ENCODE measurements at regions not wholly inside any gene's neighbourhood (a gene's known extent, or its start where the extent isn't known, plus 50 kb on each side); places are given as distances from the start of the nearest gene placed in this dataset.

DNA sequence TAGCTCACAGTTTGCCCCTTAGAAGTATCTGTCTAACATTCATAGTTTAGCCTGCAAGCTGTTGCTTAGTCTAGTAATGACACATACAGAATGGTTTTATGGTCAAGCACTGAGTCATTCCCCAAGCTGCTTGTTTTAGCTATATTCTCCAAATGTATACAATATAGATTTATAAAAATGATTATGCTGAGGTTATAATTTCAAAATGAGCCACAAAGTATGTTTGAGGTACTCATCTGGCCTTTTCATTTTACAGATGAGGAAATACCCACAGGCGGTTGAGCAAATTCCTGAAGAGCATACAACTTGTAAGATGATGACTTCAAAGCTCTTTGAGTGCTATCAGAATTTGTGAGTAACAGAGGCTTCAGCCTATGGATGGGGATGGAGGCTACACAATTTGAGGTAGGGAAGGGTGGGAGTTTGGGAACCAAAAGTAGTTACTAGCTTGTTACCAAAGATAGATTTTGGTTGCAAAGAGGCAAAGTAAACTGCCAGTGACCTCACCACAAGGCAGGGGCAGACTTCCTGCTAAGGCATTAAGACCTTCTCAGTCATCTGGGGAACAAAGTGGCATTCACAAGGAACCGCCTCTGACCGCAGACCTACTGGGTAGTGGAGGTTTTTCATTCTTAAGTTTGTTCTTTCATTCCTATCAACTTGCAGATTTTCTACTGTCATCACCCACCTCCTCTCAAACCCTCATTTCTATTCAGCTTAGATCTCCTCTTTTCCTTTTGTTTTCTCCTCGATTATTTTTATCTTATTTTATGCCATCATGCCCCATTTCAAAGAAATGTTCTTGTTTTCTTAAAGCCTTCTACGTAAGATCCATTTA lies 257.2 kb upstream of the NECTIN3 start:
- H3K36me3 ChIP-seq (ENCODE audit: control insufficient read depth in 4 of 4, insufficient read depth in 4 of 4, low read length in 3 of 4) = no peaks in the 10 kb centered on the region
- H3K9me3 ChIP-seq (ENCODE audit: control extremely low read depth in 1 of 5, control insufficient read depth in 4 of 5, insufficient read depth in 2 of 5, low read depth in 1 of 5, low read length in 4 of 5) = peaks cover 0 to 1% (median 0%) of the 10 kb centered on the region in 5 experiments
- ChIA-PET CTCF (interaction anchor here (1.2 kb wide), 1 partner anchor 14 kb away, joined by 4 read pairs; no protein-coding TSS in a partner anchor), POLR2A (no interaction called here)
- no peaks in the 10 kb centered on the region for H3K4me1 ChIP-seq (ENCODE audit: control extremely low read depth in 1 of 4, control insufficient read depth in 4 of 4, insufficient read depth in 4 of 4, low read length in 3 of 4)
- 96% methylated on average over 3 of the region's 5 CpGs for WGBS (ENCODE audit: insufficient coverage)
- no peak for DNase-seq
- no peak overlapping the region for H3K4me3 ChIP-seq (ENCODE audit: control insufficient read depth in 1 of 7, extremely low read depth in 1 of 7, insufficient read depth in 4 of 7, low read depth in 2 of 7, low read length in 6 of 7)
- no peaks in the 10 kb centered on the region for H3K27me3 ChIP-seq (replicated peaks in 2 of 5; ENCODE audit: control insufficient read depth in 4 of 5, insufficient read depth in 5 of 5, low read length in 4 of 5)
- H3K27ac ChIP-seq (ENCODE audit: insufficient read depth in 1 of 2, low read depth in 1 of 2, low read length in 2 of 2, poor library complexity in 1 of 2, severe bottlenecking in 2 of 2) = no peak overlapping the region

DNA sequence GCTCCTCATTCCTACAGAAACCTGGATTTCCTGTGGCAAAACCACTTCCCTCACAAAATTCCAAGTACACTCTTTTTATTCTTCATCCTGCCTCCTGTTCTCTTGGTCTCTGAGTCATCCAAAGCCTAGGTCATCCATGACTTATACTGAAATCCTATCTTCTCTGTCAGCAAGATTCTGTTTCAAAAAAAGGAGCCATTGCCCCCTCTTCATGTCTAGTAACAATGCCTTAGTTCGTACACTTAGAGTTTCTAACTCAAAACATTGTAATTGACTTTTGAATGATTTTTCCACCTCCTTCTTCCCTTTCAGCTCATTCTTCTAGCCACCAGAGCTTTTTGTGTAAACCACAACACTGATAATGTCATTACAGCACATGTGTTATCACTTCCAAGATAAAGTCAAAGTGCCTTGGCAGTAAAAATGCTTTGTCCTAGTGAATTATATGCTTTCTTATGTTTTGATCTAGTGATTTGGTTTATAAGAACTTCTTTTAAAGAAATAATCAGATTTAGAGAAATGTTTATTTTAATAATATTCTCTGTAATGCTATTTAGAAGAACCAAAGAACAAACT lies 256.5 kb upstream of the NECTIN3 start:
- Histone ChIP-seq H3K27ac (ENCODE audit: insufficient read depth in 1 of 2, low read depth in 1 of 2, low read length in 2 of 2, poor library complexity in 1 of 2, severe bottlenecking in 2 of 2) (no peak overlapping the region), H3K4me1 (ENCODE audit: control extremely low read depth in 1 of 4, control insufficient read depth in 4 of 4, insufficient read depth in 4 of 4, low read length in 3 of 4) (no peaks in the 10 kb centered on the region), H3K36me3 (ENCODE audit: control insufficient read depth in 4 of 4, insufficient read depth in 4 of 4, low read length in 3 of 4) (no peaks in the 10 kb centered on the region), H3K4me3 (ENCODE audit: control insufficient read depth in 1 of 7, extremely low read depth in 1 of 7, insufficient read depth in 4 of 7, low read depth in 2 of 7, low read length in 6 of 7) (no peak overlapping the region), H3K27me3 (replicated peaks in 2 of 5; ENCODE audit: control insufficient read depth in 4 of 5, insufficient read depth in 5 of 5, low read length in 4 of 5) (no peaks in the 10 kb centered on the region), H3K9me3 (ENCODE audit: control extremely low read depth in 1 of 5, control insufficient read depth in 4 of 5, insufficient read depth in 2 of 5, low read depth in 1 of 5, low read length in 4 of 5) (peaks cover 0 to 1% (median 0%) of the 10 kb centered on the region in 5 experiments)
- DNase-seq = no peak
- CTCF ChIA-PET = no interaction called here
- POLR2A ChIA-PET = no interaction called here
- WGBS (ENCODE audit: insufficient coverage) = 64% methylated on average over 1 of the region's 1 CpG

DNA sequence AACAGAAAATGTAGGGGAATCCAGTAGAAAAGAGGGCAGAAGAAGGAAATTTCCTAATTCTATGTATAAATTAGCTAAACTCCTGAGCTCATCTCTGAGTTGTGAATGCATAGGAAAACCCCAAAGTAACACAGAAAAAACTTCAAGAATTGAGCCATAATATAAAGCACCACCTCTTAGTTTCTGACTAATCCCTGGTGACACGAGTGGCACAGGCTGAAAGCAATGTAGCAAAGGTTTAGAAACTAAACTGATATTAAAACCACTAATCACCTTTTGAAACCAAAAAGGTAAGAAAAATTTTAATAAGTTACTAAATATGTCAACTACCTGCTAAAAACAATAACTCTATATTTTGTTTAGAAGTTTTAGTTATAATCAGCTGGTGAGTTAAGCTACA lies 255.6 kb upstream of the NECTIN3 start:
- Histone ChIP-seq H3K4me1 (ENCODE audit: control extremely low read depth in 1 of 4, control insufficient read depth in 4 of 4, insufficient read depth in 4 of 4, low read length in 3 of 4) (no peaks in the 10 kb centered on the region), H3K27ac (ENCODE audit: insufficient read depth in 1 of 2, low read depth in 1 of 2, low read length in 2 of 2, poor library complexity in 1 of 2, severe bottlenecking in 2 of 2) (no peak overlapping the region), H3K9me3 (ENCODE audit: control extremely low read depth in 1 of 5, control insufficient read depth in 4 of 5, insufficient read depth in 2 of 5, low read depth in 1 of 5, low read length in 4 of 5) (peaks cover 0 to 1% (median 0%) of the 10 kb centered on the region in 5 experiments), H3K27me3 (replicated peaks in 2 of 5; ENCODE audit: control insufficient read depth in 4 of 5, insufficient read depth in 5 of 5, low read length in 4 of 5) (no peaks in the 10 kb centered on the region), H3K36me3 (ENCODE audit: control insufficient read depth in 4 of 4, insufficient read depth in 4 of 4, low read length in 3 of 4) (no peaks in the 10 kb centered on the region), H3K4me3 (ENCODE audit: control insufficient read depth in 1 of 7, extremely low read depth in 1 of 7, insufficient read depth in 4 of 7, low read depth in 2 of 7, low read length in 6 of 7) (no peak overlapping the region)
- no peak for DNase-seq
- 100% methylated on average over 1 of the region's 1 CpG for WGBS (ENCODE audit: insufficient coverage)
- ChIA-PET CTCF (no interaction called here), POLR2A (no interaction called here)

DNA sequence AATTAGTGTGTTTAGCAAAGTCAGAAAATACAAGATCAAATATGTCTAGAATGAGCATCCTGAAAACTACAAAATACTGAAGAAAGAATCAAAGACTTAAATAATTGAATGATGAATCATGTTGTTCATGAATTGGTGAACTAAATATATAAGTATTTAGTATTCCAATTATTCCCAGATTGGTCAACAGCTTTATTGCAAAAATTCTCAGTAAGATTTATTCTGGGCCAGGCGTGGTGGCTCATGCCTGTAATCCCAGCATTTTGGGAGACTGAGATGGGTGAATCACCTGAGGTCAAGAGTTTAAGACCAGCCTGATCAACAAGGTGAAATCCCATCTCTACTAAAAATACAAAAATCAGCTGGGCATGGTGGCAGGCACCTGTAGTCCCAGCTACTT lies 250.0 kb upstream of the NECTIN3 start:
- H3K4me3 ChIP-seq (ENCODE audit: control insufficient read depth in 1 of 7, extremely low read depth in 1 of 7, insufficient read depth in 4 of 7, low read depth in 2 of 7, low read length in 6 of 7) = no peak overlapping the region
- no peak for DNase-seq
- H3K27me3 ChIP-seq (replicated peaks in 2 of 5; ENCODE audit: control insufficient read depth in 4 of 5, insufficient read depth in 5 of 5, low read length in 4 of 5) = no peaks in the 10 kb centered on the region
- WGBS (ENCODE audit: insufficient coverage) = no CpG with 5 or more reads among the region's 1 CpG
- H3K27ac ChIP-seq (ENCODE audit: insufficient read depth in 1 of 2, low read depth in 1 of 2, low read length in 2 of 2, poor library complexity in 1 of 2, severe bottlenecking in 2 of 2) = no peak overlapping the region
- no peaks in the 10 kb centered on the region for H3K36me3 ChIP-seq (ENCODE audit: control insufficient read depth in 4 of 4, insufficient read depth in 4 of 4, low read length in 3 of 4)
- H3K9me3 ChIP-seq (ENCODE audit: control extremely low read depth in 1 of 5, control insufficient read depth in 4 of 5, insufficient read depth in 2 of 5, low read depth in 1 of 5, low read length in 4 of 5) = no peaks in the 10 kb centered on the region
- no peaks in the 10 kb centered on the region for H3K4me1 ChIP-seq (ENCODE audit: control extremely low read depth in 1 of 4, control insufficient read depth in 4 of 4, insufficient read depth in 4 of 4, low read length in 3 of 4)
- CTCF ChIA-PET = no interaction called here
- POLR2A ChIA-PET = no interaction called here

DNA sequence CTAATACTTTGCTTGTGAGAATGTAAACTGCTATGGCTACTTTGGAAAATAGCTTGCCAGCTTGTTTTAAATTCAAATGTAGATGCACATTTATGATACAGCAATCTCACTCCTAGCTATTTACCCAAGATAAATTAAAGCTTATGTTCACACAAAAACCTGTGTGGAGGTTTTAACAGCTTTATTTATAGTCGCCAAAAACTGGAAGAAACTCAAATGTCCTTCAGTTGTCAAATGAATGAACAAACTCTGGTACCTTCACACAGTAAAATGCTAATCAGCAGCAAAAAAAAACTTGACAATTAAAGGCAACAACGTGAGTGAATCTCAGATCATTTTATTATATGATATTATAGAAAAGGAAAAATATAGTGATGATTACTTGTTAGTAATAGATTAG lies 248.6 kb upstream of the NECTIN3 start:
- ChIA-PET POLR2A (no interaction called here), CTCF (no interaction called here)
- H3K9me3 ChIP-seq (ENCODE audit: control extremely low read depth in 1 of 5, control insufficient read depth in 4 of 5, insufficient read depth in 2 of 5, low read depth in 1 of 5, low read length in 4 of 5) = no peaks in the 10 kb centered on the region
- no peak overlapping the region for H3K4me3 ChIP-seq (ENCODE audit: control insufficient read depth in 1 of 7, extremely low read depth in 1 of 7, insufficient read depth in 4 of 7, low read depth in 2 of 7, low read length in 6 of 7)
- no peak overlapping the region for H3K27ac ChIP-seq (ENCODE audit: insufficient read depth in 1 of 2, low read depth in 1 of 2, low read length in 2 of 2, poor library complexity in 1 of 2, severe bottlenecking in 2 of 2)
- no peaks in the 10 kb centered on the region for H3K36me3 ChIP-seq (ENCODE audit: control insufficient read depth in 4 of 4, insufficient read depth in 4 of 4, low read length in 3 of 4)
- H3K27me3 ChIP-seq (replicated peaks in 2 of 5; ENCODE audit: control insufficient read depth in 4 of 5, insufficient read depth in 5 of 5, low read length in 4 of 5) = no peaks in the 10 kb centered on the region
- WGBS (ENCODE audit: insufficient coverage) = no CpG with 5 or more reads among the region's 2 CpGs
- no peak for DNase-seq
- no peaks in the 10 kb centered on the region for H3K4me1 ChIP-seq (ENCODE audit: control extremely low read depth in 1 of 4, control insufficient read depth in 4 of 4, insufficient read depth in 4 of 4, low read length in 3 of 4)

GRCh38 chr3:110846971-110847370 lies 224.6 kb upstream of the NECTIN3 start:
- H3K27me3 ChIP-seq (replicated peaks in 2 of 5; ENCODE audit: control insufficient read depth in 4 of 5, insufficient read depth in 5 of 5, low read length in 4 of 5) = no peaks in the 10 kb centered on the region
- H3K36me3 ChIP-seq (ENCODE audit: control insufficient read depth in 4 of 4, insufficient read depth in 4 of 4, low read length in 3 of 4) = no peaks in the 10 kb centered on the region
- POLR2A ChIA-PET = no interaction called here
- H3K4me1 ChIP-seq (ENCODE audit: control extremely low read depth in 1 of 4, control insufficient read depth in 4 of 4, insufficient read depth in 4 of 4, low read length in 3 of 4) = no peaks in the 10 kb centered on the region
- no peak overlapping the region for H3K4me3 ChIP-seq (ENCODE audit: control insufficient read depth in 1 of 7, extremely low read depth in 1 of 7, insufficient read depth in 4 of 7, low read depth in 2 of 7, low read length in 6 of 7)
- no peak overlapping the region for H3K27ac ChIP-seq (ENCODE audit: insufficient read depth in 1 of 2, low read depth in 1 of 2, low read length in 2 of 2, poor library complexity in 1 of 2, severe bottlenecking in 2 of 2)
- H3K9me3 ChIP-seq (ENCODE audit: control extremely low read depth in 1 of 5, control insufficient read depth in 4 of 5, insufficient read depth in 2 of 5, low read depth in 1 of 5, low read length in 4 of 5) = no peaks in the 10 kb centered on the region
- DNase-seq = no peak
- CTCF ChIA-PET = interaction anchor here (1.4 kb wide), 1 partner anchor 216 kb away, joined by 3 read pairs; no protein-coding TSS in a partner anchor
- 100% methylated on average over 2 of the region's 3 CpGs for WGBS (ENCODE audit: insufficient coverage)

GRCh38 chr3:110849064-110849463 lies 222.6 kb upstream of the NECTIN3 start:
- H3K27ac ChIP-seq (ENCODE audit: insufficient read depth in 1 of 2, low read depth in 1 of 2, low read length in 2 of 2, poor library complexity in 1 of 2, severe bottlenecking in 2 of 2) = no peak overlapping the region
- no peaks in the 10 kb centered on the region for H3K9me3 ChIP-seq (ENCODE audit: control extremely low read depth in 1 of 5, control insufficient read depth in 4 of 5, insufficient read depth in 2 of 5, low read depth in 1 of 5, low read length in 4 of 5)
- no peak for DNase-seq
- CTCF ChIA-PET = no interaction called here
- POLR2A ChIA-PET = no interaction called here
- no CpG with 5 or more reads among the region's 2 CpGs for WGBS (ENCODE audit: insufficient coverage)
- H3K36me3 ChIP-seq (ENCODE audit: control insufficient read depth in 4 of 4, insufficient read depth in 4 of 4, low read length in 3 of 4) = no peaks in the 10 kb centered on the region
- no peaks in the 10 kb centered on the region for H3K27me3 ChIP-seq (replicated peaks in 2 of 5; ENCODE audit: control insufficient read depth in 4 of 5, insufficient read depth in 5 of 5, low read length in 4 of 5)
- H3K4me1 ChIP-seq (ENCODE audit: control extremely low read depth in 1 of 4, control insufficient read depth in 4 of 4, insufficient read depth in 4 of 4, low read length in 3 of 4) = no peaks in the 10 kb centered on the region
- no peak overlapping the region for H3K4me3 ChIP-seq (ENCODE audit: control insufficient read depth in 1 of 7, extremely low read depth in 1 of 7, insufficient read depth in 4 of 7, low read depth in 2 of 7, low read length in 6 of 7)

Data from common myeloid progenitor, CD34-positive (primary cell).